K562 (cell line): ENCODE measurements at regions not wholly inside any gene's neighbourhood (a gene's known extent, or its start where the extent isn't known, plus 50 kb on each side); places are given as distances from the start of the nearest gene placed in this dataset.

Source experiments
- ATAC-seq: fragments of 200-7000 bp; cut with Tn5 transposase; 3 replicates; pipeline ENCODE4 v1.9.1; 2020; ENCODE audit warnings: moderate library complexity
- BruUV-seq: library from RNA; stranded (reverse); fragments of 400-500 nt; replicated peaks from 2 replicates; lab custom pipeline; 2021; lab: Mats Ljungman, UMichigan
- CTCF ChIA-PET: fragments of 300-600 bp; formaldehyde crosslinking; extraction: SDS; loops from one replicate; lab custom pipeline; 2021; ENCODE audit warnings: low intra/inter-chr PET ratio; lab: Yijun Ruan, JAX
- POLR2A ChIA-PET: fragments of 300-600, 350-650 bp; sonication (Branson Sonifier 250); formaldehyde crosslinking; extraction: SDS; loops from one replicate; lab custom pipeline; 2021; ENCODE audit warnings: antibody characterized with exemption, inconsistent platforms; lab: Yijun Ruan, JAX
- DNase-seq, 4 experiments: peaks; one replicate each; pipeline versions ENCODE4 v3.0.0 to v3.0.0-alpha.2; 2011 to 2018; ENCODE audit warnings: low spot score in 3 of 4, mixed read lengths in 3 of 4; ENCODE audit errors: extremely low read depth in 1 of 4
- FAIRE-seq: peaks from 2 replicates; lab custom pipeline; 2011; peaks lifted over from hg19 to GRCh38; lab: Jason Lieb, UNC
- H2AFZ ChIP-seq: 2 replicates; pipeline ENCODE4 v1.6.0; 2011; ENCODE audit warnings: low read depth, low read length, control low read depth, inconsistent platforms
- H3K27ac ChIP-seq: fragments of 200-600 bp; 3 replicates; pipeline ENCODE4 v1.8.0; 2011; ENCODE audit warnings: low read depth, mild to moderate bottlenecking, control low read depth, inconsistent platforms, low read length, moderate library complexity, mixed read lengths; ENCODE audit errors: extremely low read depth
- H3K27me3 ChIP-seq, 2 experiments: fragments of 300-600 bp in 1 of 2; 2 replicates in 1 of 2; 3 replicates in 1 of 2; pipeline versions ENCODE4 v1.6.0 to v1.8.0; 2011; ENCODE audit warnings: inconsistent platforms in 2 of 2, low read length in 2 of 2, mild to moderate bottlenecking in 1 of 2, mixed read lengths in 1 of 2, moderate library complexity in 1 of 2; ENCODE audit not compliant: control insufficient read depth in 2 of 2, insufficient read depth in 2 of 2
- H3K36me3 ChIP-seq: fragments of 300-600 bp; 3 replicates; pipeline ENCODE4 v1.8.0; 2011; ENCODE audit warnings: mild to moderate bottlenecking, low read length, inconsistent platforms; ENCODE audit not compliant: control insufficient read depth, insufficient read depth
- H3K4me1 ChIP-seq, 2 experiments: fragments of 200-600 bp in 1 of 2; replicated peaks in 1 of 2; 2 replicates in 1 of 2; 3 replicates in 1 of 2; pipeline versions ENCODE4 v1.5.1 to v1.8.0; 2011; ENCODE audit warnings: inconsistent platforms in 2 of 2, low read length in 2 of 2, mild to moderate bottlenecking in 1 of 2, mixed read lengths in 1 of 2, moderate library complexity in 1 of 2; ENCODE audit not compliant: control insufficient read depth in 2 of 2, insufficient read depth in 2 of 2
- H3K4me2 ChIP-seq: 2 replicates; pipeline ENCODE4 v1.6.1; 2011; ENCODE audit warnings: low read length, control low read depth, inconsistent platforms, mixed read lengths; ENCODE audit not compliant: insufficient read depth
- H3K4me3 ChIP-seq: fragments of 200-600 bp; sonication (generic), shearing (Covaris generic); 2 replicates; pipeline ENCODE4 v1.5.1; 2016; ENCODE audit warnings: control low read depth, inconsistent platforms
- H3K79me2 ChIP-seq: fragments of 200-600 bp; 3 replicates; pipeline ENCODE4 v1.8.0; 2011; ENCODE audit warnings: low read length, inconsistent platforms; ENCODE audit not compliant: control insufficient read depth, insufficient read depth
- H3K9ac ChIP-seq, 2 experiments: 2 replicates each; pipeline versions ENCODE4 v1.6.0 to v1.6.1; 2011; ENCODE audit warnings: low read depth in 2 of 2, low read length in 2 of 2, control low read depth in 1 of 2, inconsistent platforms in 1 of 2, mild to moderate bottlenecking in 1 of 2, mixed read lengths in 1 of 2; ENCODE audit not compliant: insufficient read depth in 1 of 2
- H3K9me1 ChIP-seq: one replicate; pipeline ENCODE4 v1.6.0; 2011; ENCODE audit warnings: inconsistent platforms, mild to moderate bottlenecking, low read length, moderate library complexity; ENCODE audit not compliant: control insufficient read depth, insufficient read depth
- H3K9me3 ChIP-seq: replicated peaks from 2 replicates; pipeline ENCODE4 v1.5.1; 2011; ENCODE audit warnings: low read depth, low read length, inconsistent platforms; ENCODE audit not compliant: control insufficient read depth, insufficient read depth
- H4K20me1 ChIP-seq: replicated peaks from 2 replicates; pipeline ENCODE4 v1.6.1; 2011; ENCODE audit warnings: low read length, inconsistent platforms, mixed read lengths; ENCODE audit not compliant: control insufficient read depth, insufficient read depth
- NFIC ChIP-seq: fragments of 450-650 bp; IDR thresholded peaks from 2 replicates; pipeline ENCODE4 v1.6.1; 2017; ENCODE audit warnings: mild to moderate bottlenecking, inconsistent platforms
- NFIX ChIP-seq: fragments of 250-450 bp; sonication (Bioruptor Pico); IDR thresholded peaks from 2 replicates; pipeline ENCODE4 v1.4.0; 2020; ENCODE audit warnings: low read depth, mild to moderate bottlenecking, moderate library complexity
- REST ChIP-seq, 2 experiments: fragments of 450-650 bp; formaldehyde crosslinking in 1 of 2; IDR thresholded peaks; 2 replicates each; pipeline versions ENCODE4 v1.4.0 to v1.6.1; 2014 to 2020; ENCODE audit warnings: mild to moderate bottlenecking in 2 of 2, borderline replicate concordance in 1 of 2, low read depth in 1 of 2
- ZBED1 ChIP-seq: IDR thresholded peaks from 2 replicates; pipeline ENCODE4 v1.6.1; 2014
- WGBS: fragments of 100-300 bp; shearing (Covaris generic); methylation state at CpG from one replicate; pipeline ENCODE4 v1.1.6; 2016; ENCODE audit warnings: low coverage, mixed read lengths; ENCODE audit not compliant: insufficient coverage; ENCODE audit errors: missing lambda C conversion rate; 5-methylcytosine and 5-hydroxymethylcytosine counted together
- in situ Hi-C: fragments of 300-500 bp; cut with MboI; formaldehyde crosslinking; loops from 4 replicates; pipeline ENCODE4 v1.15.0; 2018; ENCODE audit warnings: inconsistent platforms, mixed read lengths
- intact Hi-C: fragments of 100-400 bp; cut with micrococcal nuclease; formaldehyde crosslinking; loops from 2 replicates; pipeline ENCODE4 v1.14.2; 2022

- no peaks in the 10 kb centered on the region for H3K27me3 ChIP-seq
- no peaks in the 10 kb centered on the region for H3K4me1 ChIP-seq
- H3K27ac ChIP-seq, result no peak overlapping the region
- intact Hi-C loops, result no loop called here
- no peak for DNase-seq
- H3K9ac ChIP-seq, result no peak overlapping the region
- H3K79me2 ChIP-seq, result no peaks in the 10 kb centered on the region
- no peak overlapping the region for H3K4me2 ChIP-seq
- no peak for FAIRE-seq
- no peaks in the 10 kb centered on the region for H3K9me1 ChIP-seq
- BruUV-seq, result no TSS peak
- H3K36me3 ChIP-seq, result no peaks in the 10 kb centered on the region
- H3K4me3 ChIP-seq, result no peak overlapping the region
- ATAC-seq, result no peak
- H2AFZ ChIP-seq, result no peak overlapping the region
- no peaks in the 10 kb centered on the region for H4K20me1 ChIP-seq
- 13% methylated on average over 1 of the region's 1 CpG for WGBS
- ChIA-PET CTCF (no interaction called here), POLR2A (no interaction called here)
- TF ChIP-seq ZBED1, result no peak
- TF ChIP-seq REST (IDR thresholded peaks at IDR 0.05; ENCODE audit: borderline replicate concordance), result no peak
- no peak for TF ChIP-seq REST (CRISPR knock-in tag; IDR thresholded peaks at IDR 0.05; ENCODE audit: low read depth)
- TF ChIP-seq NFIX (CRISPR knock-in tag), result peak; percentile 67; the same call in 1 of the 2 replicates
- peak; percentile 78 for TF ChIP-seq NFIC
- no peaks in the 10 kb centered on the region; the same call in 1 of the 2 replicates for H3K9me3 ChIP-seq
- in situ Hi-C loops, result no loop called here
These were observed 289.4 kb downstream of the TOX3 start for GRCh38 chr16:52257534-52257933.
